GM18517 (cell line): ENCODE measurements at regions not wholly inside any gene's neighbourhood (a gene's known extent, or its start where the extent isn't known, plus 50 kb on each side); places are given as distances from the start of the nearest gene placed in this dataset.
"Not testable (repeated sequence)": the region's sequence is repeated elsewhere in the genome, so short reads cannot be mapped to it uniquely, and the experiment has no call there.

Experiments used
- ATAC-seq: cut with Tn5 transposase; IDR thresholded peaks from one replicate; pipeline ENCODE4 v1.9.1; 2021; ENCODE audit warnings: mild to moderate bottlenecking, moderate library complexity; ENCODE audit not compliant: unreplicated experiment

DNA sequence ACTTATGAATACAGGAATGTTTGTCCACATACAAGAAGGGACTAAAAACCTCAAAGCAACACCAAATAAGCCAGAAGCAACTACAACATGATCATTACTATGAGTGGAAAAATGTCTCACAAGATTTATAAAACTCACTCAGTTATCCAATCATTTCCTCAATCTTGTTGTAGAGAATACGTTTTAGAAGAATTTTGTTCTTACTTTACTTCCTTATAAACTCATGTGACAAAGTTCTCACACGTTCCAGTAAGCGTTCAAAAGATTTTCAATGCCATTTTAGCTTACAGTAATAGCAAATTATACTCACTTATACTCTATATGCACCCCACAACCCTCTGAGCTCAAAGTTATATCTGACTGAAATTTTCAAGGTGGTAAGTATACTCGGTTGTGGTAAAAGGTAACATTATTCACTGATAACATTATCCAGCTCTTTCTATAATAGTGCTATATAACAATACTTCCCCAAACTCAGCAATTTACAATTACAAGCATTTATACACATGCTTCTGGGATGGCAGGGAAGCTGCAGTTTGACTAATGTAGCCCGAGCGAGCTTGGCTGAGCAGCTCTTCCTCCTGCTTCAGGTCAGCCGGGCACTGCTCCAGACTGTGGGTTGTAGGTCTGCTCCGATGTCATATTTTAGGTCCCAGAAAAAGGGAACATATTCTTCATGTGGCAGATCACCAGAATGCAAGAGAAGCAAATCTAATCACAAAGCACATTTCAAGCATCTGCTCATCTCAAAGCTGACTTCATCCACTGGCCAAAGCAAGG is 226.3 kb downstream of the RCHY1 start:
- ATAC-seq = no peak

DNA sequence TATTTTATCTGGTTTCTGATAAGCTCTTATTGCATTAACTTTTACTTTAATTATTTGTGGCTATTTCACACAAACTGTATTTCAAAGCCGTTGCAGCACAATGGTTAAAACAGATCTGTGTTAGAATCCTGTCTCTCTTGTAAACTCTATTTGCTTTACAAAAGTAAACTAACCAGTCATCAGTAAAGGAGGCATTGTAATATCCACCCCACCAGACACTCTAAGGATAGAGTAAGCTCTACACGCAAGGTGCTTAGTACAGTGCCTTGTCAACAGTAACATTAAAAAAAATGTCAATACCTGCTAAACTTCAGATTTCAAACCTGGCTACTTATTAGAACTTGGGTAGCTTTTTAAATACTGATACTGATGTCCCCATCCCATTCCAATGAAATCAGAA is 228.4 kb downstream of the RCHY1 start:
- ATAC-seq = no peak

GRCh38 chr4:75284831-75285230 is 229.4 kb downstream of the RCHY1 start:
- no peak for ATAC-seq

- not testable (repeated sequence) for ATAC-seq
These were observed 233.7 kb downstream of the RCHY1 start for GRCh38 chr4:75280461-75280860.

DNA sequence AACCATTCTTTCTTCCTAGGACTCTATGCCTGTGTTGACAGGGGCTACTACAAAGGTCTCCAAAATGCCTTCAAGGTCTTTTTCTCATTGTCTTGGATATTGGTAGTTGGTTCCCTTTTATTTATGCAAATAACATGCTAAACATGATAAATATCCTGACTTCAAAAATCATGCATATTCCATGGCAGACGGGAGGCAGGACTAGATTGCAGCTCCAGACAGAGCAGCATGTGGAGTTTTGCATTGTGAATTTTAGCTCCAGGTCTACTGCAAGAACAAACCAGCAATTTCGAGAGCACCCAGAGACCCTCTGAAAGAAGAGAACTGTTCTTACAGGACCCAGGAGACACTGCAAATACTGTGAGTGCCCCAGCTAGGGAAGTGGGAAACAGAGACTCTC is 254.9 kb downstream of the RCHY1 start:
- no peak for ATAC-seq

DNA sequence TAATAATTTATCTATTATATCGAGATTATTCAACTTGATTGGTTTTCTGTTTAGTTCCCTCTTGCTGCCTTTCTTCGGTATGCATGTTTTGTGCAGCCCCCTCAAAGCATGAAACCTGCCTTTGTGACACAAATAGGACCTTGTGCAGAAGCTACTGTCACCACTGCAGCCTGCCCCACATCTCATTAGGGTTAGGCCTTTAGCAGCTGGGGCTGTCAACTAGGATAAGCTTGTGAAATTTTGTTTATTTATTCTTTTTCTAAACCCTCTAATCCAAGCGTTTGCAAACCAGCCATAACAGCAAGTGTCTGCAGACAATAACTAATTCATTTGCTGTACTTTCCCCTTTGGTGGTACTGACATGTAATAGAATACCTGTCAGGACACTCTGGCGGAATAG is 258.9 kb downstream of the RCHY1 start:
- no peak for ATAC-seq

DNA sequence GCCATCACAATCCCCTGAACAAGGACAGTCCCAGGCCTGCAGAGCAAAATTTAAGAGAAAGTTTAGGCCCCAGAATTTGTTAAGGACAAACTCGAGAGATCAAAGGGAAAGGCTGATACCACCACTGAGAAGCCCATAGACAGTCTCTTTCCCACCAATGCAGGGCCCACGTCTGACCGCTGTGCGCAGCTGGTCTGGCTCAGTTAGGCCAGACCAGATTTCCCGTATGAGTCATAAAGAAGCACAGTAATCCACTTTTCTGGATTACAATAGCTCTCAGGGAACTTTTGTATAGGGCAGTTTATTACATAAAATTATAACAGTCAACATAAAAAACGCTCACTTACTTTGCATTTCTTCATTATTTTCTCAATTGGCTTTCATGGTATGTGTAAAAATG is 259.5 kb downstream of the RCHY1 start:
- no peak for ATAC-seq

DNA sequence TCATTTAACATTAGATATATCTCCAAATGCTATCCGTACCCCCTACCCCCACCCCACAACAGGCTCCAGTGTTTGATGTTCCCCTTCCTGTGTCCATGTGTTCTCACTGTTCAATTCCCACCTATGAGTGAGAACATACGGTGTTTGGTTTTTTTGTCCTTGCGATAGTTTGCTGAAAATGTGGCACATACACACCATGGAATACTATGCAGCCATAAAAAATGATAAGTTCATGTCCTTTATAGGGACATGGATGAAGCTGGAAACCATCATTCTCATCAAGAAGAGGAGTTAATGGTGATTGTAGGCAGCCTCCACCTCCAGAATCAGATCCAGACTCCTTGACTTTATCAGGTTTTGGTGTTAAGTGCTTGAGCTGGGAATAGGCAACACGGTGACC is 261.1 kb downstream of the RCHY1 start:
- ATAC-seq = not testable (repeated sequence)

GRCh38 chr4:75251547-75251946 is 262.7 kb downstream of the RCHY1 start:
- peak; percentile 92 for ATAC-seq

- no peak for ATAC-seq
These were observed 264.5 kb downstream of the RCHY1 start for GRCh38 chr4:75249739-75250138.

DNA sequence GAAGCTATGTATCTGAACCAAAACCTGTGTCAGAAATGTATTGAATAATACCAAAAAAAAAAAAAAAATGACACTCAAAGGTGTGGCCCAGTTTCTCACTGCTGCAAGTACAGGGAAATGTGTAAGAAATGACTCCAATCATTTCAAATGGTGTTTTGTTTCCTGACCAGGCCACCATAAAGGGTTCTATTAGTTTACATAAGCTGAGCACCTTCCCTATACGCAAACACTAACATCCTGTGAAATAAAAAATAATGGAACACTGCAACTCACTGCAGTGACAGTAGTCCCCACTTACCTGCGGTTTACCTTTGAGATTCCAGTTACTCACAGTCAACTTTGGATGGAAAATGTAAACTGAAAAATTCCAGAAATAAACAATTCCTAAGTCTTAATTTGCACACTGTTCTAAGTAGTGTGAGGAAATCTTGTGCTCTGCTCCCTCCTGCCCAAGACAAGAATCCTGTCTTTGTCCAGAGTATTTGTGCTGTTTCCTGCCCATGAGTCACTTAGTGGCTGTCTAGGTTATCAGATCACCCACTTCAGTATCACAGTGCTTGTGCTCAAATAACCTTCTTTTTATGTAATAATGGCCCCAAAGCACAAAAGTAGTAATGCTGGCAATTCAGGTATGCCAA is 265.3 kb downstream of the RCHY1 start:
- no peak for ATAC-seq

DNA sequence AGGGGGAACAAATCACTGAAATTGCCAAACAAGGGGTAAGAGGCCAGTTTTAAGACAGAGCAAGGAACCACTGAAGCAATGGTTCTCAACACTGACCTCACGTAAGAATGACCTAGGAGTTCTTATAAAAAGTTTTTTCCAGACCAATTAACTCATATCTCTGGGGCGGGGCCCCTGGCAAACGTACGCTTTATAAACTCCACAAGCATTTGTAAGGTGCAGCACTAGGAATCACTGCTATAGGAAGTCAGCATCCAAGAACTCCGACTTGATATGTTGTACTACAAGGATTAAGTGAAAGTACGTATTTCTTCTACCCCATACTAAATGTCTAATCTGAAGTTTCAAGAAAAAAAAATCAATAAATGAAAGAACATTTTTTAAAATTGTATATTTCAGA is 269.9 kb downstream of the RCHY1 start:
- ATAC-seq = no peak

- no peak for ATAC-seq
These were observed 270.6 kb downstream of the RCHY1 start for GRCh38 chr4:75243570-75243969.

GRCh38 chr4:75235359-75235951 is 278.7 kb downstream of the RCHY1 start:
- ATAC-seq = peak; percentile 100

- no peak for ATAC-seq
These were observed 281.7 kb downstream of the RCHY1 start for GRCh38 chr4:75232546-75232945.

DNA sequence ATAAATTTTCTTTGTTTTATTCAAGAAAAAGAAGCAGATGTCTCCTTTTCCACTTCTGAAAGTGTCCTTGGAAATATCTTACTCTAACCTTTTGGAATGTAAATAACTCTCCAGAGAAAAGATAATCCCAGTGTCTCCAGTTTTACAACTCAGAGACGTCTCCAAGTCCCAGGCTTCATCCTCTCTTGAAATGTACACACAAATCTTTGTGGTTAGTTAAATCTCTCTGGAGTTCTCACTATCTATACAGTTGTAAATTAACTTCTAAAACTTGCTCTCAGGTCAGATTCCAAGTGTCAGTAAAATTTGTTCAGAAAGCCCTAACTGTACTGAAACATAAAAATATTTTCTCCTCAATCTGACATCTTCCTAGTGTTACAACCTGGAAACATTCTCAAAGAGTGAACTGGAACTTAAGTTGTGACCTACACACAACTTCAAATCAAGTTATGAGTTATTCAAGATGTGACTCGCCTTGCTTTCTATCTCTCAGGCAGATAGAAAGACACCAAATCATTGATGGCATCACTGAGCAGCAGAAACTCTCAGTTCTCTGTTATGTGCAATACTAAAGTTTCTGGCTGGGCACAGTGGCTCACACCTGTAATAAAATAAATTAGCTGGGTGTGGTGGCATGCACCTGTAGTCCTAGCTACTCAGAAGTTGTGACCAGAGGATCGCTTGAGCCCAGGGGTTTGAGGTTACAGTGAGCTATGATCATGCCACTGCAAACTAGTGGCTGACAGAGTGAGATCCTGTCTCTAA is 284.2 kb downstream of the RCHY1 start:
- ATAC-seq = peak; percentile 77

GRCh38 chr4:75213480-75213879 is 280.6 kb downstream of the PARM1 start:
- no peak for ATAC-seq

GRCh38 chr4:75211422-75211821 is 278.5 kb downstream of the PARM1 start:
- ATAC-seq = no peak

- ATAC-seq = no peak
These were observed 275.0 kb downstream of the PARM1 start for GRCh38 chr4:75207902-75208301.

- ATAC-seq = no peak
These were observed 262.2 kb downstream of the PARM1 start for GRCh38 chr4:75195111-75195510.

- ATAC-seq = no peak
These were observed 261.3 kb downstream of the PARM1 start for GRCh38 chr4:75194180-75194579.
